NCI-H1105 (cell line): ENCODE measurements at regions not wholly inside any gene's neighbourhood (a gene's known extent, or its start where the extent isn't known, plus 50 kb on each side); places are given as distances from the start of the nearest gene placed in this dataset.
"Not testable (repeated sequence)": the region's sequence is repeated elsewhere in the genome, so short reads cannot be mapped to it uniquely, and the experiment has no call there.

Experiments used
- DNase-seq: peaks from one replicate; lab custom pipeline; 2025; lab: John Stamatoyannopoulos, UW

DNA sequence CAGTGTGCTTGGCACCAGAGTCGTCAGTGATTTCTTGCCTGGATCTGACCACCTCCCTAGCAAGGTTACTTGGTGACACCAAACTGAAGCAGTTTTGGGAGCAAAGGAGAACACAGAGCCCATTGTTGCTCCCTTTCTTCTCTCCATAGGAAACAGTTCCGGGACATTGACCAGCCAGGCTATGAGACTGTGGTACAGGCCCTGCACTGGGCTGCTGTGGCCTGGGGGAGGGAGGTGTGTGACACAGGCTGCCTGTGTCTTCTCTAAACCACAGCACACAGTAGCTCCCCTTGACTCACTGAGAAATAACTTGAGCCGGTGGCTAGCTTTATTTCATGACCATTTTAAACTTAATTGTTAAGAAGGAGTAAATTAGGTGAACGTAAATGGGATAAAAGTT lies 214.8 kb upstream of the UBL3 start:
- DNase-seq: no peak

DNA sequence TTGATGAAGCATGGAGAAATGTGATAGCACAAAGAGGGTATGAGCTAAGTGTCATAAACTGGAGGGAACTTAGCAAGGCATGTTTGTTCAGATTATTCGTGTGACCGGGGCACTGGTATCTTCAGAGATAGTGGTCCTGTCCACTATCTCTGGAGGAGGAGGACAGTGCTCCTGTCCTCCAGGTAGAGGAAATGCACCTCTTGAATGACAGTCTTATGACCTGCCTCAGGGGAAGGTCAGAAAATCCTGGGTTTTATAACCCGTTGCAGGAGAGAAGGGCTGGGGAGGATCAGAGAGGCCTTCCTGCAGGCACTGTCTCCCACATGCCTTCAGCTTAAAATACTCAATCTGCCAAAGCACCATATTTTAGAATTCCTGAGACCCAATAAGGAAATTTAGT lies 213.5 kb upstream of the UBL3 start:
- no peak for DNase-seq

DNA sequence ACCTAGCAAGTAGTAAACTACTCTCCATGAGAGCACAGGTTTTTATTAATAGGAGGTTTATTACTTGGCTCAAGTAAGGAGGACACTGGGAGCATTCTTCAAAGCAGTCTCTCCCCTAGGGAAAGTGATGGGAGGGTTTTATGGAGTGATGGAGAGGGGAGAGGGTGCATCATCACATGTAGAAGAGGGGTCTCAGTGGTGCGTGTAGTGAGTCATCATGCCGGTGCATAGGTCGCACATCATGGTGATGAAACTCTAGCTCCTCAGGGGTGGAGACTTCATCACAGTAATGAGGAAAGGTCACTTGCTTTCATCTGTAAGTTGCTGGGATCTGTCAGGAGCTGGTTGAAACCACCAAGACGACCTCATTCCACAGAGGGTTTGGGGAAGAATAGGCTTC lies 210.8 kb upstream of the UBL3 start:
- no peak for DNase-seq

DNA sequence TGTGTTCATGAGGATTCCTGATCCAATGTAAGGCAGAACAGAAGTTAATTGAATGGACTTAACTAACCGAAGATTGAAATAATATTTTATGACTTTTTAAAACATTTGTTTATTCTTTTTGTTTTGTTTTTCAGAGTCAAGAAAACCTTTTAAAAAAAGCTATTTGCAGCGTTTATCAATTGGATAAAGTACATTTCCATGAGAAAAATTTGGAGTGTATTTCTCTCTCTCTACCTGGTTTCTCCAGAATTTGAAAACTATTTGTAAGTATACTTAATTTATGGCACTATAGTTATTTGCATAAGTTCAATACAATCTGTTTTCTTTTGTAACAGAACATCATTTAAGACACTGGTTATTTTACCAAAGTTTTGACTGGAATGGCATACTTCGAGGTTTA lies 208.0 kb upstream of the UBL3 start:
- DNase-seq: no peak

- not testable (repeated sequence) for DNase-seq
Measured at GRCh38 chr13:30054546-30054945, 204.1 kb upstream of the UBL3 start.

- DNase-seq: no peak
Measured at GRCh38 chr13:30053939-30054338, 203.5 kb upstream of the UBL3 start.

GRCh38 chr13:30052120-30052519 lies 201.7 kb upstream of the UBL3 start:
- no peak for DNase-seq

DNA sequence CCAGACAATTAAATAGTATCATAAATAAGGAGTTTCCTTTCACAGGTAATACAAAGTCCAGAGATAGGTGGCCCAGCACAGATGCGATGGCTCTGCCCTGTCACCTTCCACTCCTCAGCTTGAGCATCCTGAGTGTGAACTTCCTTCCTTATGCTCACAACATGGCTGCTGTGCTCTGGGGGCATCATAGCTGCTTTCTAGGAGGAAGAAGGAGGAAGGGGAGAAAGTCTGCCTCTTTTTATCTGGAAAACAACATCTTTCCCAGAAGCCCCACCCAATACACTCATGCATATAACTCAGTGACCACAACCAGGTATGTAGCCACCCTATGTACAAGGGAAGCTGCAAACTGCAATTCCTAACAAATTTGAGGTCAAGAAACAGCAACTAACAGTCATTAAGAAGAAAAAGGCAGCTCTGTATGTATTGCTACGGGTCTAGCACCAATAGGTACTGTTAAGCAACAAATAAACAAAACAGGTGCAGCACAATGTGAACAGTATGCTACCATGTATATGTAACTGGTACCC lies 201.2 kb upstream of the UBL3 start:
- no peak for DNase-seq

DNA sequence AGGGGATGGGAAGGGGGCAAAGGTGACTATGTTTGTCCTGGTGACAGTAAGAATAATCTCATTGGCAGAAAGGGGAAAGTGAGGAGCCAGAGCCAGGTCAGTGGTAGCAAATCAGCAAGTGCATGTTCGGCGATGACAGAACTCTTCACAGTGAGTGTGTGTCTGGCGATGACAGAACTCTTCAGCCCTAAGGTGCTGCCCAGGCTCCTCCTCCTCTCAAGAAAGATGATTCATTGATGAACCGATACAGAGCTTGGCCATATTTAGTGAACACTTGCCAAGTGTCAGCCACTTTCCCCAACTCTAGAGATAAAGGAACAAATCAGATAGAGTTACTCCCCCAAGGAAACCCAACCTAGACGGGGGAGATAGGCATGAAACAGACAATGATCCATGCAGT lies 199.3 kb upstream of the UBL3 start:
- DNase-seq: no peak

GRCh38 chr13:30047154-30047874 lies 196.9 kb upstream of the UBL3 start:
- no peak for DNase-seq

DNA sequence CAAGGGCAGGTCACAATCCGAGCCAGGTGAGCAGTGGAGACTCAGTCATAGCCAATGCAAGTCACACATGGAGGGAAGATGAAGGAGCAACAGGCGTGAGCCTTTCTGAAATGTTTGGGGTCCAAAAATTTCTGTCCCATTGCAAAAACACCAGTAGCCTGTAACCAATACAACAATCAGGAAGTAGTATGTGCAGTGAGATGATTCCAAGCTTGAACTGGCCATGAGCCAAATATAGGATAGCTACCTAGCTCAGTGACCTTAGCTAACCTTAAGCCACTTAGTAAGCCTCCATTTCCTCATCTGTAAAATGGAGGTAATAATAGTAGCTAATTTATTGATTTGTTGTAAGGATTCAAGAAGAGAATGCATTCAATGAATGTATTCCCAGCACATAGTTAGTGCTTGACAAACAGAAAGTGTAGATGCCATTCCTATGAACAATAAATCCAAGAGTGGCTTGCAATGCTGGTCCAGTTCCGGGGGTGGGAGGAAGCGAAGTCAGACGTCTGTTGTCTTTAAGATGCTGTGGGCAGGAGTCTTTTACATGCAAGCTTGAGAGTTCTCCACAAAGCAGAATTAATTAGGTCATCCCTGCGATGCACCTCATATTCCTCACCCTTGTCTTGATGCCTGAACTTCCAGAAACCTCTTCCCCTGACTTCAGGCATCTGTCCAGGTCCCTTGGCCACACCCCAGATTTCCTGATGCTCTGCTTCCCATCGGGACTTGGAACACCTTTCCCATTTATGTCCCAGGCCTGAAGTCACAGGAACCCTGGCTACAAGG lies 195.7 kb upstream of the UBL3 start:
- no peak for DNase-seq

DNA sequence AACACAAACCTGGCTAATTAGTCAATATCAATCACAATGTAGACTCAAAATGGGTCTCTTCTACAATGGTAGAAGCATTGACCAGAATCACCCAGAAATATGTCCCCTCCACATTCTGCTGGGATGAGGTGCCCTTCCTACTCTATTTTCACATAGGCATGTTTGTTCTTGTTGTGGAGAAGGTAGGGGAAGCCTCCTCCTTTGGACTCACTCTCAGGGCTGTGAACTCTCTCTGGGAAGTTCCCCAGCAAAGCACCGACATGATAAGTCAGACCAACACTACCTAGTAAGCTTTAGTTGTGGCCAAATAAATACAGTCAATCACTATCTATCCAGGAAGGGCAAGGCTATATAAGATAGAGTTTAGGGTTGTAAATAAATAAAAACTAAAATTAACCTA lies 194.5 kb upstream of the UBL3 start:
- no peak for DNase-seq

DNA sequence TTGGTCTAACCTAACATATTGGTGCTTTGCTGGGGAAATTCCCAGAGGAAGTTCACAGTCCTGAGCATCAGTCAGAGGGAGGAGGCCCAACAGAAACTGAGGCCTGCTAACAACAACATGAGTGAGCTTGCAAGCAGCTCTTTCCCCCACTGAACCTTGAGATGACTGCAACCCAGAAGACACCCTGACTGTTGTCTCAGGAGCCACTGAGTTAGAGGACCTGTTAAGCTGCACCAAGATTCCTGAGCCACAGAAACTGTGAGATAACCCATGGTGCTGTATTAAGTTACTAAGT lies 193.2 kb upstream of the UBL3 start:
- DNase-seq: no peak

DNA sequence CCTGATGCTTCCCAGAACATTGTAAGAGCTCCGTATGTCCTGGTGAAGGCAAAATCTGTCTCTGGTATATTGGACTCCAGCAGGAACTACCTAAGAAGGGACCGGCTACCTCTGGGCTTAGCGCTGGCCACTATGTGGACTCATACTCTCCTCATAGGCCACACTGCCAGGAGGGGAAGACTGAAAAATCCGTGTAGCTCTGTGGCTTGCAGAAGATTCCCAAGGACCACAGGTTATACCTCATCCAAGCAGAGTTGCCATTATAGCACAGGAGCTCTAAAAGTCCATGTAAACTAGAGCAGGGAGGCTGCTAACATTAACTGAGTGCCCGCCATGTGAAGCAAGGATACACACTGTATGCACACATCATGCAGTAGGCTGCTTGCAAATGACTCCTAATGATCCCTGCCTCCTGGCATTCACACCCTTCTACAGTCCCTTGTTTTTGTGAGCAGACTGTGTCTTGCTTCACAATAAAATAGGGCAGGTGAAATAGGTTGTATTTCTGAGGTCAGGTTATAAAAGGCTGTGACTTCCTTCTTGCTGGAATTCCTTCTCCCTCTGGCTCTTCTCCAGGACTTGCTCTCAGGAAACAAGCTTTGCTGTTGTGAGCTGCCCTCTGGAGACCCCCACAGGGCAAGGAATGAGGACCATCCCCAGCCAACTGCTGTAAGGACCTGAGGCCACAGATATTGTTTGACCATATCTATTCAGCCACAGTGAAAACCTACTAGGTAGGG lies 192.6 kb upstream of the UBL3 start:
- DNase-seq: no peak

DNA sequence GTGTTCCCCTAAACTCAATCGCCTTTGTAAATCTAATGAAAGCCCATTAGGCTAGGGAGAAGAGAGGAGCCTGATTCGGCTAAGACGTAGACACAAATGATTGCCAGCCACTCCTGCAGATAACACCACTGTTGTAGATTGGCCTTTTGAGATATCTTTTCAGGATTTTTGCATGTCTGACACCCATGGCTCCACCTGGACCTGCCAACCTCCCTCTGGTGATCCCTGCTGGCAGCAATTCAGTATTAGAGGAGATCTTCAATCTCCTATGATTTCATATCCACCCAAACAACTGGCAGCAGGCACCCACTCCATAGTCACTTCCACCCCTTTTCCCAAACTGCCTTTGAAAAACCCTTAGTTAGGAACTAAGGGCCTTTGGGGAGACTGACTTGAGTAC lies 191.9 kb upstream of the UBL3 start:
- no peak for DNase-seq

- no peak for DNase-seq
Measured at GRCh38 chr13:30039511-30039911, 189.1 kb upstream of the UBL3 start.

DNA sequence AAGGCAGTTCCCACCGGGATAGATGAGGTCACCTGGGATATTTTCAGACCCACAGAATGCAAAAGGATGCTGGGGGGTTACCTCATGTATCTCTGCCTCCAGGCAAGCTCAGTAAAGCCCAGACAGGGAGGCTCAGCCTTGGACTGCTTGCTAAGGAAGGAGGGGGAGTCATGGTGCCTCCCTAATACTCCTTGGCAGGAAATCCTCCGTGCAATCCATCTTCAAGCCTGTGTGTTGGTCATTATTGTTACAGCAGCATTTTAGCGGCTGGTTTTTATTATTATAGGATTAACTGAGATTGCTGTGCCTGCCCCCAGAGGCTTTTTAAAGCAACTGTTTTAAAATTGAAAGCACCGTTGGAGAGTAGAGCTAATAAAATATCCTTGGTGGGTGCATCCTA lies 188.5 kb upstream of the UBL3 start:
- DNase-seq: no peak

- no peak for DNase-seq
Measured at GRCh38 chr13:30037766-30038165, 187.3 kb upstream of the UBL3 start.

DNA sequence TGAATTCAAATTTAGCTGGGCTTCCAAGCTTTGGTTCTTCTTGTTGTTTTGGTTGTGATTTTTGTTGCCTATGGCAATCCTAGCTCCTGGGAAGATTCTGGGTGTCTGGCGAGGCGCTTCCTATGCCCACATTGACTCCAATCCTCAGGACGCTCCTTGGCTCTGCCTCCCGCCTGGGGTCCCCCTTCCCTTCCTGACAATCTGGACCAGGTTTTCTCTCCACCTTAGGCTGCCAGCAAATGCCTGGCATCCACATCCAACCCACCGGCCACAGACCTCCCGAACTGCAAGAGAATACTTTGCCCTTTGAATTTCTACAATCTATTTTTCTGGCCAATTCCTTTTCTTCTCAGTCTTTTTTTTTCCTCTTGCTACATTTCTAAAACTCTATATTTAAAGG lies 186.9 kb upstream of the UBL3 start:
- DNase-seq: no peak

- DNase-seq: no peak
Measured at GRCh38 chr13:30034458-30034795, 184.0 kb upstream of the UBL3 start.

DNA sequence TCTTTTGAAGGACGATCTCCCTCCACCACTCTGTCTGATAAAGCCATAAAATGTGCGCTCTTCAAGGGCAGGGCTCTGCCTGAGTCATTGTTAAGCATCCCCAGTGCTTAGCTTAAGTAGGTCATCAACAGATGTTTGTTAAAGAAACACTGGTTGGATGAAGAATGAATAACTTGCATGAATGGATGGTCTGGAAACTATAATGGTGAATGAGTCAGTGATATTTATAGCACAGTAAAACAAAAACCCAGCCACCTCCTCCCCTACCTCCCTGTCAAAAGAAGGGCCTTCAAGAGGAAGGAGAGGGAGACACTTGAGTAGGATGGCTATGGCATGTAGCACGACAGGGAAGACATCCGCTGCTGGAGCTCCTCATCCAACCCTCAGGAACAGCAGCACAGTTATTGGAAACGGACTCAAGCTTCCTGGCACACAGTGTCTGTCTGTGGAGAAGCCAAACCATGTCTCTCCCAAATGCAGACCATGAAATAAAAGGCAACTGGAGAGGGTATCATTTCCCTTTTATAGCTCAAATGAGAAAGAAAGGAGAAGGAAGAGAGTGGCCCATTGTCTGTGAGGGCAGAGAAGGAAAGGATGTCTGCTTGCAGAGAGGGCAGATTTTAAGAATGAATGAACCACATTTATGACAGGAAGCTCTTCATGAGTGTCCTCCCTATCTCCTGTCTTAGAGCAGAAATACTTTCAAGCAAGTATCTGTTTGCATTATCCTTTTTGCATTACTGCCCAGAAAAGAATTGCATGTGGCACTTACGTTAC lies 183.5 kb upstream of the UBL3 start:
- no peak for DNase-seq

- no peak for DNase-seq
Measured at GRCh38 chr13:30032263-30032662, 181.8 kb upstream of the UBL3 start.
